ENCODE measurements at regions not wholly inside any gene's neighbourhood (a gene's known extent, or its start where the extent isn't known, plus 50 kb on each side); places are given as distances from the start of the nearest gene placed in this dataset.

DNA sequence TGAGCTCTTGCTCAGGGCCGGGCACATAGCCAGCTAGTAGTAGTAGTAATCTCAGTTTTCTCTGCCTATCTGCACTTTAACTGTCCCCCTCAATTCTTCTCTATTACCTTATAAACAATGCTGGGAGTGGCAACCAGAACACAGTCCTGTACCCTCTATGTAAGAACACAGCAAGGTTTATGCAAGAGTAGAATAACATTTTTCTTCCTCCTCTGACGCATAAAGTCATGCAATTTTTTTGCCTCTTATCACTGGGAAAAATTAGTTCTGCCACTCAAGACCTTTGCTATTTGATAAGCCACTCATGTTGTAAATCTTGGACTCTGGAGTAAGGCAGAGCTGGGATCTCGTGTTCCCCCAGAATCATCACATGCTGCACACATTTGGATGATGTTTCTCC is 200.7 kb upstream of the SOX11 start:
- no peak overlapping the region for H3K4me3 Mint-ChIP-seq
- no peak for ATAC-seq (ENCODE audit: low read depth in 2 of 2)

GRCh38 chr2:5493256-5493655 is 198.9 kb upstream of the SOX11 start:
- H3K9me3 Mint-ChIP-seq, result peaks cover 0 to 9% (median 5%) of the 10 kb centered on the region in 7 donors
- H3K36me3 Mint-ChIP-seq, result no peaks in the 10 kb centered on the region
- ATAC-seq (ENCODE audit: low read depth in 2 of 2) (no peak), DNase-seq (no peak)
- H3K4me1 ChIP-seq (ENCODE audit: control insufficient read depth, insufficient read depth, low read length, poor library complexity, severe bottlenecking), result no peaks in the 10 kb centered on the region
- H3K4me1 Mint-ChIP-seq, result peaks cover 0 to 4% (median 0%) of the 10 kb centered on the region in 4 donors
- no peak overlapping the region for H3K27ac Mint-ChIP-seq
- no peaks in the 10 kb centered on the region for H3K27me3 Mint-ChIP-seq
- no peak overlapping the region for H3K27ac ChIP-seq (ENCODE audit: insufficient read depth, low read length, poor library complexity, severe bottlenecking)
- no peak overlapping the region for H3K4me3 Mint-ChIP-seq
- H3K4me3 ChIP-seq (ENCODE audit: low read depth, low read length), result no peak overlapping the region
- no peaks in the 10 kb centered on the region for H3K36me3 ChIP-seq (ENCODE audit: control insufficient read depth, insufficient read depth, low read length)
- H3K27me3 ChIP-seq (ENCODE audit: control insufficient read depth, insufficient read depth, low read length), result no peaks in the 10 kb centered on the region
- peaks cover 0 to 4% of the 10 kb centered on the region in 2 experiments for H3K9me3 ChIP-seq (ENCODE audit: control insufficient read depth in 2 of 2, low read length in 2 of 2)

More for the DNA sequence above, 200.7 kb upstream of the SOX11 start:
- H3K27ac Mint-ChIP-seq, result no peak overlapping the region
- Histone ChIP-seq H3K4me3 (ENCODE audit: low read depth, low read length) (no peak overlapping the region), H3K27ac (ENCODE audit: insufficient read depth, low read length, poor library complexity, severe bottlenecking) (no peak overlapping the region), H3K4me1 (ENCODE audit: control insufficient read depth, insufficient read depth, low read length, poor library complexity, severe bottlenecking) (no peaks in the 10 kb centered on the region), H3K27me3 (ENCODE audit: control insufficient read depth, insufficient read depth, low read length) (no peaks in the 10 kb centered on the region), H3K9me3 (ENCODE audit: control insufficient read depth in 2 of 2, low read length in 2 of 2) (peaks cover 0 to 4% of the 10 kb centered on the region in 2 experiments), H3K36me3 (ENCODE audit: control insufficient read depth, insufficient read depth, low read length) (no peaks in the 10 kb centered on the region)
- no peak for DNase-seq
- H3K4me1 Mint-ChIP-seq, result peaks cover 0 to 4% (median 0%) of the 10 kb centered on the region in 4 donors
- peaks cover 0 to 13% (median 5%) of the 10 kb centered on the region in 7 donors for H3K9me3 Mint-ChIP-seq
- no peaks in the 10 kb centered on the region for H3K36me3 Mint-ChIP-seq
- H3K27me3 Mint-ChIP-seq, result no peaks in the 10 kb centered on the region

- Histone ChIP-seq H3K27me3 (ENCODE audit: control insufficient read depth, insufficient read depth, low read length) (no peaks in the 10 kb centered on the region), H3K27ac (ENCODE audit: insufficient read depth, low read length, poor library complexity, severe bottlenecking) (no peak overlapping the region), H3K4me1 (ENCODE audit: control insufficient read depth, insufficient read depth, low read length, poor library complexity, severe bottlenecking) (no peaks in the 10 kb centered on the region), H3K4me3 (ENCODE audit: low read depth, low read length) (no peak overlapping the region), H3K36me3 (ENCODE audit: control insufficient read depth, insufficient read depth, low read length) (no peaks in the 10 kb centered on the region), H3K9me3 (ENCODE audit: control insufficient read depth in 2 of 2, low read length in 2 of 2) (peaks cover 0 to 4% of the 10 kb centered on the region in 2 experiments)
- H3K4me3 Mint-ChIP-seq, result no peak overlapping the region
- ATAC-seq (ENCODE audit: low read depth in 2 of 2) (no peak), DNase-seq (no peak)
- peaks cover 0 to 6% (median 5%) of the 10 kb centered on the region in 7 donors for H3K9me3 Mint-ChIP-seq
- no peak overlapping the region for H3K27ac Mint-ChIP-seq
- H3K36me3 Mint-ChIP-seq, result no peaks in the 10 kb centered on the region
- peaks cover 0 to 4% (median 0%) of the 10 kb centered on the region in 4 donors for H3K4me1 Mint-ChIP-seq
- H3K27me3 Mint-ChIP-seq, result no peaks in the 10 kb centered on the region
Measured at GRCh38 chr2:5494212-5494611, 198.0 kb upstream of the SOX11 start.

- no peak overlapping the region for H3K27ac ChIP-seq (ENCODE audit: insufficient read depth, low read length, poor library complexity, severe bottlenecking)
- Mint-ChIP-seq H3K27ac (no peak overlapping the region), H3K4me3 (no peak overlapping the region), H3K4me1 (peaks cover 0 to 4% (median 0%) of the 10 kb centered on the region in 4 donors), H3K27me3 (no peaks in the 10 kb centered on the region), H3K9me3 (peaks cover 1 to 9% (median 5%) of the 10 kb centered on the region in 7 donors), H3K36me3 (no peaks in the 10 kb centered on the region)
- peaks cover 0 to 4% of the 10 kb centered on the region in 2 experiments for H3K9me3 ChIP-seq (ENCODE audit: control insufficient read depth in 2 of 2, low read length in 2 of 2)
- H3K36me3 ChIP-seq (ENCODE audit: control insufficient read depth, insufficient read depth, low read length), result no peaks in the 10 kb centered on the region
- H3K4me1 ChIP-seq (ENCODE audit: control insufficient read depth, insufficient read depth, low read length, poor library complexity, severe bottlenecking), result no peaks in the 10 kb centered on the region
- no peak for ATAC-seq (ENCODE audit: low read depth in 2 of 2)
- DNase-seq, result no peak
- no peak overlapping the region for H3K4me3 ChIP-seq (ENCODE audit: low read depth, low read length)
- no peaks in the 10 kb centered on the region for H3K27me3 ChIP-seq (ENCODE audit: control insufficient read depth, insufficient read depth, low read length)
Measured at GRCh38 chr2:5495586-5495985, 196.6 kb upstream of the SOX11 start.

- Mint-ChIP-seq H3K4me3 (no peak overlapping the region), H3K4me1 (peaks cover 0 to 4% (median 0%) of the 10 kb centered on the region in 4 donors), H3K9me3 (peaks cover 0 to 10% (median 6%) of the 10 kb centered on the region in 7 donors)
Measured at GRCh38 chr2:5497874-5498273, 194.3 kb upstream of the SOX11 start.

DNA sequence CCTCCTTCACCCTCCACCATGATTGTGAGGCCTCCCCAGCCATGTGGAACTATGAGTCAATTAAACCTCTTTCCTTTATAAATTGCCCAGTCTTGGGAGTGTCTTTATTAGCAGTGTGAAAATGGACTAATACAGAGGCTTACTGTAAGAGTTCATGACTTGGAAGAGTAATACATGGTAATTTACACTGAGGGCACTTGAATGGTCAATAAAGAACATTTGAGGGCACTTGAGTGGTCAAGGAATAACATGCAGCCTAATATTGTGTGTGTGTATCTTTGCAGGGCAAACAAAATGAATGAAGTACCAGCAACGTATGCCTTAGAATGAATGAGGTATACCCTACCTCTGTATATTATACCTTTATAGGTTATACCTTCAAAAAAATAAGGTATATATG is 190.4 kb upstream of the SOX11 start:
- Mint-ChIP-seq H3K4me1 (no peaks in the 10 kb centered on the region), H3K36me3 (no peaks in the 10 kb centered on the region)

More at GRCh38 chr2:5497874-5498273, 194.3 kb upstream of the SOX11 start:
- Histone ChIP-seq H3K36me3 (ENCODE audit: control insufficient read depth, insufficient read depth, low read length) (no peaks in the 10 kb centered on the region), H3K27ac (ENCODE audit: insufficient read depth, low read length, poor library complexity, severe bottlenecking) (no peak overlapping the region), H3K27me3 (ENCODE audit: control insufficient read depth, insufficient read depth, low read length) (no peaks in the 10 kb centered on the region), H3K9me3 (ENCODE audit: control insufficient read depth in 2 of 2, low read length in 2 of 2) (peaks cover 0 to 7% of the 10 kb centered on the region in 2 experiments), H3K4me1 (ENCODE audit: control insufficient read depth, insufficient read depth, low read length, poor library complexity, severe bottlenecking) (no peaks in the 10 kb centered on the region), H3K4me3 (ENCODE audit: low read depth, low read length) (no peak overlapping the region)
- H3K27me3 Mint-ChIP-seq, result no peaks in the 10 kb centered on the region
- H3K36me3 Mint-ChIP-seq, result no peaks in the 10 kb centered on the region
- no peak for DNase-seq
- no peak for ATAC-seq (ENCODE audit: low read depth in 2 of 2)
- H3K27ac Mint-ChIP-seq, result no peak overlapping the region

DNA sequence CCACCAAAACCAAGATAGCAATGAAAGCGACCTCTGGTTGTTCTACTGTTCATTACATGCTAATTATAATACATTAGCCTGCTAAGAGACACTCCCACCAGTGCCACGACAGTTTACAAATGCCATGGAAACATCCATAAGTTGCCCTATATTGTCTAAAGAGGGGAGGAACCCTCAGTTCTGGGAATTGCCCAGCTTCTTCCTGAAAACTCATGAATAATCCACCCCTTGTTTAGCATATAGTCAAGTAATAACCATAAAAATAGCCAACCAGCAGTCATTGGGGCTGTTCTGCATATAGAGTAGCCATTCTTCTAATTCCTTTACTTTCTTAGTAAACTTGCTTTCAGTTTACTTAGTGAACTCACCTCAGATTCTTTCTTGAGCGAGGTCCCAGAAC is 189.8 kb upstream of the SOX11 start:
- H3K27ac Mint-ChIP-seq, result no peak overlapping the region
- Histone ChIP-seq H3K27me3 (ENCODE audit: control insufficient read depth, insufficient read depth, low read length) (no peaks in the 10 kb centered on the region), H3K4me1 (ENCODE audit: control insufficient read depth, insufficient read depth, low read length, poor library complexity, severe bottlenecking) (no peaks in the 10 kb centered on the region), H3K27ac (ENCODE audit: insufficient read depth, low read length, poor library complexity, severe bottlenecking) (no peak overlapping the region), H3K9me3 (ENCODE audit: control insufficient read depth in 2 of 2, low read length in 2 of 2) (peaks cover 0 to 3% of the 10 kb centered on the region in 2 experiments), H3K36me3 (ENCODE audit: control insufficient read depth, insufficient read depth, low read length) (no peaks in the 10 kb centered on the region), H3K4me3 (ENCODE audit: low read depth, low read length) (no peak overlapping the region)
- no peaks in the 10 kb centered on the region for H3K36me3 Mint-ChIP-seq
- no peaks in the 10 kb centered on the region for H3K27me3 Mint-ChIP-seq
- DNase-seq (no peak), ATAC-seq (ENCODE audit: low read depth in 2 of 2) (no peak)
- H3K9me3 Mint-ChIP-seq, result peaks cover 0 to 9% (median 5%) of the 10 kb centered on the region in 7 donors
- H3K4me3 Mint-ChIP-seq, result no peak overlapping the region
- no peaks in the 10 kb centered on the region for H3K4me1 Mint-ChIP-seq

More for the DNA sequence above, 190.4 kb upstream of the SOX11 start:
- Histone ChIP-seq H3K4me1 (ENCODE audit: control insufficient read depth, insufficient read depth, low read length, poor library complexity, severe bottlenecking) (no peaks in the 10 kb centered on the region), H3K9me3 (ENCODE audit: control insufficient read depth in 2 of 2, low read length in 2 of 2) (peaks cover 0 to 3% of the 10 kb centered on the region in 2 experiments), H3K36me3 (ENCODE audit: control insufficient read depth, insufficient read depth, low read length) (no peaks in the 10 kb centered on the region), H3K27ac (ENCODE audit: insufficient read depth, low read length, poor library complexity, severe bottlenecking) (no peak overlapping the region), H3K27me3 (ENCODE audit: control insufficient read depth, insufficient read depth, low read length) (no peaks in the 10 kb centered on the region), H3K4me3 (ENCODE audit: low read depth, low read length) (no peak overlapping the region)
- ATAC-seq (ENCODE audit: low read depth in 2 of 2), result no peak
- H3K9me3 Mint-ChIP-seq, result peaks cover 0 to 9% (median 5%) of the 10 kb centered on the region in 7 donors
- no peak for DNase-seq
- no peaks in the 10 kb centered on the region for H3K27me3 Mint-ChIP-seq
- H3K4me3 Mint-ChIP-seq, result no peak overlapping the region
- no peak overlapping the region for H3K27ac Mint-ChIP-seq

DNA sequence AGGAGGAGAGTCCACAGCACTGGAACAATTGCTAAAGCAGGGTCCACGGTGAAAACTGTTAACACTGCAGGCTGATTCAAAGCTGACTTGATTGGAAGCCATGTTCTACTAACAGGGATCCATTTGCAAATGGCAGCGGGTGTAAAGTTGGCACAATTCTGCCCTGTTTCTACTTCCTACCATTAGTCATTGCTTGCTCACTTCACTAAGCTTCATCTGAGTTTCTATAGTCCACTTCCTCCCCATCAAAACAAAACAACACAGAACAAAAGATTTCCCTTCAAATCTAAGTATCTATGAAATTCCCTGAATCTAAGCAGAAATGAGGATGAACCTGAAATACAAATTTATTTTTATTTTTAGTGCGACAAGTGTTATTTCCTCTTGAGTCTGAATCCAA is 187.4 kb upstream of the SOX11 start:
- Histone ChIP-seq H3K27me3 (ENCODE audit: control insufficient read depth, insufficient read depth, low read length) (no peaks in the 10 kb centered on the region), H3K36me3 (ENCODE audit: control insufficient read depth, insufficient read depth, low read length) (no peaks in the 10 kb centered on the region)
- H3K9me3 Mint-ChIP-seq, result peaks cover 0 to 9% (median 3%) of the 10 kb centered on the region in 7 donors

More for the DNA sequence above, 187.4 kb upstream of the SOX11 start:
- no peak for DNase-seq
- Histone ChIP-seq H3K4me1 (ENCODE audit: control insufficient read depth, insufficient read depth, low read length, poor library complexity, severe bottlenecking) (no peaks in the 10 kb centered on the region), H3K4me3 (ENCODE audit: low read depth, low read length) (no peak overlapping the region), H3K27ac (ENCODE audit: insufficient read depth, low read length, poor library complexity, severe bottlenecking) (no peak overlapping the region), H3K9me3 (ENCODE audit: control insufficient read depth in 2 of 2, low read length in 2 of 2) (peaks cover 0 to 3% of the 10 kb centered on the region in 2 experiments)
- H3K4me3 Mint-ChIP-seq, result no peak overlapping the region
- no peaks in the 10 kb centered on the region for H3K36me3 Mint-ChIP-seq
- H3K27me3 Mint-ChIP-seq, result no peaks in the 10 kb centered on the region
- H3K4me1 Mint-ChIP-seq, result no peaks in the 10 kb centered on the region
- no peak overlapping the region for H3K27ac Mint-ChIP-seq
- ATAC-seq (ENCODE audit: low read depth in 2 of 2), result no peak

Data from CD4-positive, CD25-positive, alpha-beta regulatory T cell (primary cell).